DND-41 (cell line): ENCODE measurements at regions not wholly inside any gene's neighbourhood (a gene's known extent, or its start where the extent isn't known, plus 50 kb on each side); places are given as distances from the start of the nearest gene placed in this dataset.

Experiments used
- EZH2 ChIP-seq: IDR thresholded peaks from 3 replicates; pipeline ENCODE4 v1.6.1; 2012; ENCODE audit warnings: borderline replicate concordance, low read depth, mild to moderate bottlenecking, moderate library complexity, low read length, inconsistent platforms; ENCODE audit not compliant: severe bottlenecking
- TF ChIP-seq, protein P1 (sequence below): IDR thresholded peaks from 2 replicates; pipeline ENCODE4 v1.5.1; 2012; ENCODE audit warnings: borderline replicate concordance, low read length, moderate library complexity, mild to moderate bottlenecking; ENCODE audit not compliant: poor library complexity, severe bottlenecking; ENCODE audit errors: extremely low read depth

DNA sequence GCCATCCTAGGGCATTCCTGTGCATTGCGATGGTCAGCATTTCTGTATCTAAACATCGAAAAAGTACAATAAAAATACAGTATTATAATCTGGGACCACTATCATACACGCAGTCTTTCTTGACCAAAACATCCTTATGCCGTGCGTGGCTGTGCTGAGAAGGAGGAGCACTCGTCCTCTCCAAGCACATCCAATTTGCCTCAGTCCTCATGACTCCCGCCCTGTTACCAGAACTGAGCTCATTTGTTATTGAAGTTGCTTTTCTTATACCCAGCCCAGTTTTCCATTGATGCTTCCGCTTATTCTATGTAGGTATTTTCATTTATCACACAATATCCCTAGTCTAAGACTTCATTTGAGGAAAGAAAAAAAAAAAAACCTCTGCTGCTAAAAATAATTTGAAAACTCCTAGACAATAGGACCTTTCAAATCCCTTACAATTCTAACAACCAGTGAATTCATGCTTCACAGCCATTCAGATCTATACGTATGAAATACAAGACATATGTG lies 236.9 kb upstream of the PLEKHG7 start:
- TF ChIP-seq, protein P1, sequence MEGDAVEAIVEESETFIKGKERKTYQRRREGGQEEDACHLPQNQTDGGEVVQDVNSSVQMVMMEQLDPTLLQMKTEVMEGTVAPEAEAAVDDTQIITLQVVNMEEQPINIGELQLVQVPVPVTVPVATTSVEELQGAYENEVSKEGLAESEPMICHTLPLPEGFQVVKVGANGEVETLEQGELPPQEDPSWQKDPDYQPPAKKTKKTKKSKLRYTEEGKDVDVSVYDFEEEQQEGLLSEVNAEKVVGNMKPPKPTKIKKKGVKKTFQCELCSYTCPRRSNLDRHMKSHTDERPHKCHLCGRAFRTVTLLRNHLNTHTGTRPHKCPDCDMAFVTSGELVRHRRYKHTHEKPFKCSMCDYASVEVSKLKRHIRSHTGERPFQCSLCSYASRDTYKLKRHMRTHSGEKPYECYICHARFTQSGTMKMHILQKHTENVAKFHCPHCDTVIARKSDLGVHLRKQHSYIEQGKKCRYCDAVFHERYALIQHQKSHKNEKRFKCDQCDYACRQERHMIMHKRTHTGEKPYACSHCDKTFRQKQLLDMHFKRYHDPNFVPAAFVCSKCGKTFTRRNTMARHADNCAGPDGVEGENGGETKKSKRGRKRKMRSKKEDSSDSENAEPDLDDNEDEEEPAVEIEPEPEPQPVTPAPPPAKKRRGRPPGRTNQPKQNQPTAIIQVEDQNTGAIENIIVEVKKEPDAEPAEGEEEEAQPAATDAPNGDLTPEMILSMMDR, result no peak
- no peak for TF ChIP-seq EZH2
